RWPE1 (cell line): ENCODE measurements at regions not wholly inside any gene's neighbourhood (a gene's known extent, or its start where the extent isn't known, plus 50 kb on each side); places are given as distances from the start of the nearest gene placed in this dataset.

Experiments
- CTCF ChIA-PET: fragments of 350-600 bp; sonication (Branson Sonifier 250); formaldehyde crosslinking; extraction: SDS; loops from one replicate; lab custom pipeline; 2021; lab: Yijun Ruan, JAX
- POLR2A ChIA-PET: fragments of 400-600 bp; formaldehyde crosslinking; extraction: SDS; loops from one replicate; lab custom pipeline; 2020; ENCODE audit warnings: antibody characterized with exemption; ENCODE audit not compliant: low non-redundant PET; lab: Yijun Ruan, JAX
- DNase-seq: peaks from one replicate; pipeline ENCODE4 v3.0.0; 2012; ENCODE audit warnings: low spot score
- H3K27ac ChIP-seq: fragments of 450-650 bp; 2 replicates; pipeline ENCODE4 v1.5.1; 2017
- CTCF ChIP-seq: fragments of 450-650 bp; conservative IDR thresholded peaks from 2 replicates; pipeline ENCODE4 v1.5.1; 2017; ENCODE audit warnings: low read depth, mild to moderate bottlenecking

DNA sequence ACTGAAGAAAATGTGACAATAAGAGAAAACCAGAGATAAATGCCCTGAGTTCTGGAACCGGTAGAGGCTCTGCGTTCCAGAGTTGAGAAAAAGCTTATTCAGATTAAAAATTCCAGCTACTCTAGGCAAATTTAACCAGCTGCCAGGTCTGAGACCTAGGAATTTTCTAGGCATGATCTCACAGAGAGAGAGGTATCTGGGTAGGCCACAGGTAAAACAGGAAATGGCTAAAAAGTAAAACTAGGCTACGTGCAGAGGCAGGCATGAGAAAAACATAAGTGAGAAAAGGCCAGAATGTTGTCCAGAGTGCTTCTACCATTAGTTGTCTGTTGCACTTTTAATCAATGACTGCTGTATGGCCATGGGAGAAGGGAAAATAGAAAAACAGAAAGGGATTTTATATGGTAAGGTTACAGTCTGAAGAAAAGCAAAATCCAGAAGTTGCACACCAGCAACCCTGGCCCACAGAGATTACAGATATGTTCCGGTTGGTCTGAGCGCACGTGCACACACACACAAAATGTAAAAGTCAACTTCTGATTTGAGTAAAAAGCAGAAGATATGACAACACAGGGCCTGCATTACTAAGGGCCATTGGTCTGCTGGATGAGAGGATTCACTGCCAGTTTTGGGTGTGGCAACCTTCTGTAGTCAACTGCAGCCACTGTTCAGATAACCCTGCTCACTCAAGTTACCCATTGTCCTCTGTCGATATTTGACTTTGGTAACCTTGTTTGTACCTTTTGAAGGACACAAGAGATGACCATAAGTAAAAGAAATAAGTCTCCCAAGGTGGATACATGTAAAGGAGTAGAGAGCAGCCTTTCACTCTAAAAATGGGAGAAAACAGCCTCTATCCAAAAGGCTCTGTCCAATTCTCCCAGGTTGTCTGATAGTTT lies 266.0 kb downstream of the DTWD2 start:
- ChIA-PET CTCF (interaction anchor here (0.6 kb wide), 1 partner anchor 1370 kb away, joined by 3 read pairs; no protein-coding TSS in a partner anchor), POLR2A (no interaction called here)

DNA sequence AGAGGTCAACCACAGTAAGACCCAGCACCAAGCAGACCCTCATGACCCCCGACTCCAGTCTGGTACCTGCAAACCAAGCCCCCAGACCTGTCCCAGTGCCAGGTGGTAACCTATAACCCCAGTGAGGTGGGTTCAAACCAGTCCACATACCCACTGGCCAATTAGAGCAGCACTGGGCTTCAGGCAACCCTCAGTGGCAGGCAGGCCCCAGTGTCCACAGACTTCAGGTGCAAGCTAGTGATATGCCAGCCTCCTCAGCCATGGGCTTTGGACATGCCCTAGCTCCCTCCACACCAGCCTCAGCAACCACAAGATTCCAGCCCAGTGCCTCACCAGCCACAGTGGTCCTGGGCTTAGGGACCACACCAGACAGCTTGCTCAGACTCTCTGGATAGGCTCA lies 276.6 kb downstream of the DTWD2 start:
- CTCF ChIA-PET = no interaction called here
- POLR2A ChIA-PET = no interaction called here
- no peak for DNase-seq
- no peak overlapping the region for H3K27ac ChIP-seq
- no peak for TF ChIP-seq CTCF

More for the DNA sequence above, 266.0 kb downstream of the DTWD2 start:
- DNase-seq = no peak
- no peak overlapping the region for H3K27ac ChIP-seq
- no peak for TF ChIP-seq CTCF

GRCh38 chr5:118705959-118706667 lies 282.2 kb downstream of the DTWD2 start:
- no peak overlapping the region for H3K27ac ChIP-seq
- POLR2A ChIA-PET = no interaction called here
- no peak for DNase-seq
- CTCF ChIA-PET = no interaction called here
- no peak for TF ChIP-seq CTCF

DNA sequence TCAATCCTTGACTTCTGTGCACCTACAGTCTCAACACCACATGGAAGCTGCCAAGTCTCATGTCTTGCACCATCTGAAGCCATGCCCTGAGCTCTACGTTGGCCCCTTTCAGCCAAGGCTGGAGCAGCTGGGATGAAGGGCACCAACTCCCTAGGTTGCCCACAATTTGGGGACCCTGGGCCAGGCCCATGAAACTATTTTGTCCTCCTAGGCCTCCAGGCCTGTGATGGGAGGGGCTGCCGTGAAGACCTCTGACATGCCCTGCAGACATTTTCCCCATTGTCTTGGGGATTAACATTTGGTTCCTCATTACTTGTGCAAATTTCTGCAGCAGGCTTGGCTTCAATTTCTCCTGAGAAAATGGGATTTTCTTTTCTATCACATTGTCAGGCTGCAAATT lies 285.1 kb downstream of the DTWD2 start:
- H3K27ac ChIP-seq = no peak overlapping the region
- CTCF ChIA-PET = no interaction called here
- no peak for DNase-seq
- POLR2A ChIA-PET = no interaction called here
- TF ChIP-seq CTCF = no peak

GRCh38 chr5:118701791-118702190 lies 286.6 kb downstream of the DTWD2 start:
- no peak for DNase-seq
- no peak overlapping the region for H3K27ac ChIP-seq
- ChIA-PET POLR2A (no interaction called here), CTCF (no interaction called here)
- no peak for TF ChIP-seq CTCF

GRCh38 chr5:118700510-118700909 lies 287.8 kb downstream of the DTWD2 start:
- no peak for TF ChIP-seq CTCF
- POLR2A ChIA-PET = no interaction called here
- no peak overlapping the region for H3K27ac ChIP-seq
- CTCF ChIA-PET = interaction anchor here (0.6 kb wide), 1 partner anchor 957 kb away, joined by 3 read pairs; no protein-coding TSS in a partner anchor
- DNase-seq = no peak
